Sigmoid colon (tissue), 4 donors: ENCODE measurements at regions not wholly inside any gene's neighbourhood (a gene's known extent, or its start where the extent isn't known, plus 50 kb on each side); places are given as distances from the start of the nearest gene placed in this dataset.

Experiments
- EP300 ChIP-seq, 4 donors: sonication (generic); formaldehyde crosslinking; IDR thresholded peaks; one replicate each; pipeline ENCODE4 v1.6.1; 2017; ENCODE audit warnings: antibody characterized with exemption in 4 of 4
- POLR2A ChIP-seq, 2 donors: fragments of 450-650 bp; IDR thresholded peaks; one replicate each; pipeline ENCODE4 v1.6.1; 2016; ENCODE audit warnings: antibody characterized with exemption in 2 of 2, mild to moderate bottlenecking in 2 of 2, moderate library complexity in 2 of 2
- POLR2AphosphoS5 ChIP-seq, 4 donors: sonication (generic); formaldehyde crosslinking; IDR thresholded peaks; one replicate each; pipeline ENCODE4 v1.6.1; 2017; ENCODE audit warnings: antibody characterized with exemption in 4 of 4
- TF ChIP-seq, protein P1 (sequence below), 4 experiments: fragments of 450-650 bp in 3 of 4; fragments of 200-600 bp in 1 of 4; IDR thresholded peaks; one replicate each; pipeline ENCODE4 v1.5.1; 2016 to 2019; ENCODE audit warnings: antibody characterized with exemption in 4 of 4, mild to moderate bottlenecking in 3 of 4, moderate library complexity in 2 of 4

DNA sequence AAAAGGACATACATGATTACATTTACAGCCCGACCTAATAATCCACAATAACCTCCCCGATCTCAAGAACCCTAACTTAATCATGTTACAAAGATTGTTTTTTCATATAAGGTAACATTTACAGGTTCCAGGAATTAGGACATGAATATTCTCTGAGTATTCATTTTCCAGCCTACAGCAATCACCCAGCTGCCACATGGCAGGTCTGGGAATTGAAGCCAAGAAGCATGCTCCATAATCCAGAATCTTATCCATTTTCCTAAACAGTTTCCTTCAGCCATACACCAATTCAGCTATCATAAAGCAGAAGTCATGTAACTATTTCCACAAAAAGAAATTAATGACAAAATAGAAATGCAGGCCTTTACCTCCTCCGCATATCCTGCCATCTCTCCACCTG, 163.4 kb downstream of the CAAP1 start:
- TF ChIP-seq, protein P1, sequence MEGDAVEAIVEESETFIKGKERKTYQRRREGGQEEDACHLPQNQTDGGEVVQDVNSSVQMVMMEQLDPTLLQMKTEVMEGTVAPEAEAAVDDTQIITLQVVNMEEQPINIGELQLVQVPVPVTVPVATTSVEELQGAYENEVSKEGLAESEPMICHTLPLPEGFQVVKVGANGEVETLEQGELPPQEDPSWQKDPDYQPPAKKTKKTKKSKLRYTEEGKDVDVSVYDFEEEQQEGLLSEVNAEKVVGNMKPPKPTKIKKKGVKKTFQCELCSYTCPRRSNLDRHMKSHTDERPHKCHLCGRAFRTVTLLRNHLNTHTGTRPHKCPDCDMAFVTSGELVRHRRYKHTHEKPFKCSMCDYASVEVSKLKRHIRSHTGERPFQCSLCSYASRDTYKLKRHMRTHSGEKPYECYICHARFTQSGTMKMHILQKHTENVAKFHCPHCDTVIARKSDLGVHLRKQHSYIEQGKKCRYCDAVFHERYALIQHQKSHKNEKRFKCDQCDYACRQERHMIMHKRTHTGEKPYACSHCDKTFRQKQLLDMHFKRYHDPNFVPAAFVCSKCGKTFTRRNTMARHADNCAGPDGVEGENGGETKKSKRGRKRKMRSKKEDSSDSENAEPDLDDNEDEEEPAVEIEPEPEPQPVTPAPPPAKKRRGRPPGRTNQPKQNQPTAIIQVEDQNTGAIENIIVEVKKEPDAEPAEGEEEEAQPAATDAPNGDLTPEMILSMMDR (IDR thresholded peaks at IDR 0.05): no peak
- TF ChIP-seq POLR2A (IDR thresholded peaks at IDR 0.05) (no peak), POLR2AphosphoS5 (IDR thresholded peaks at IDR 0.05) (no peak), EP300 (IDR thresholded peaks at IDR 0.05) (no peak)
